Lower lobe of right lung (tissue), 2 donors: ENCODE measurements at regions not wholly inside any gene's neighbourhood (a gene's known extent, or its start where the extent isn't known, plus 50 kb on each side); places are given as distances from the start of the nearest gene placed in this dataset.

Source experiments
- ATAC-seq, 2 donors: fragments of 200-7000 bp; cut with Tn5 transposase; one replicate each; pipeline ENCODE4 v1.9.1; 2020 to 2022; ENCODE audit warnings: mild to moderate bottlenecking in 2 of 2, moderate library complexity in 2 of 2
- DNase-seq: peaks from one replicate; pipeline ENCODE4 v3.0.0-alpha.2; 2020
- H3K27ac ChIP-seq: fragments of 200-600 bp; one replicate; pipeline ENCODE4 v1.8.0; 2022
- H3K27me3 ChIP-seq: fragments of 200-600 bp; one replicate; pipeline ENCODE4 v1.8.0; 2022; ENCODE audit warnings: low read depth
- H3K36me3 ChIP-seq: fragments of 200-600 bp; one replicate; pipeline ENCODE4 v1.8.0; 2022; ENCODE audit warnings: mild to moderate bottlenecking
- H3K4me1 ChIP-seq: fragments of 200-600 bp; one replicate; pipeline ENCODE4 v1.8.0; 2022
- H3K4me3 ChIP-seq: fragments of 200-600 bp; one replicate; pipeline ENCODE4 v1.8.0; 2022; ENCODE audit warnings: mild to moderate bottlenecking
- H3K9me3 ChIP-seq: fragments of 200-600 bp; one replicate; pipeline ENCODE4 v1.8.0; 2022
- CTCF ChIP-seq: fragments of 200-600 bp; IDR thresholded peaks from one replicate; pipeline ENCODE4 v1.8.0; 2022; ENCODE audit warnings: antibody characterized with exemption, mild to moderate bottlenecking
- intact Hi-C: fragments of 100-400 bp; cut with DNase I; formaldehyde crosslinking; loops from one replicate; pipeline ENCODE4 v1.11.0; 2022
- donor health status: DM: no; HTN: yes; CAD: no; lungs with severe emphysema.

GRCh38 chr4:110914791-110915190 is 291.9 kb upstream of the PITX2 start:
- no peaks in the 10 kb centered on the region for H3K4me1 ChIP-seq
- intact Hi-C loops, result no loop called here
- H3K27ac ChIP-seq, result no peak overlapping the region
- no peaks in the 10 kb centered on the region for H3K36me3 ChIP-seq
- H3K4me3 ChIP-seq, result no peak overlapping the region
- ATAC-seq, result no peak
- no peak for TF ChIP-seq CTCF
- H3K27me3 ChIP-seq, result no peaks in the 10 kb centered on the region
- no peak for DNase-seq
- no peaks in the 10 kb centered on the region for H3K9me3 ChIP-seq

- TF ChIP-seq CTCF, result no peak
- DNase-seq (no peak), ATAC-seq (no peak)
- H3K9me3 ChIP-seq, result no peaks in the 10 kb centered on the region
- H3K36me3 ChIP-seq, result no peaks in the 10 kb centered on the region
- no peaks in the 10 kb centered on the region for H3K4me1 ChIP-seq
- no peaks in the 10 kb centered on the region for H3K27me3 ChIP-seq
- H3K4me3 ChIP-seq, result no peak overlapping the region
- intact Hi-C loops, result no loop called here
- no peak overlapping the region for H3K27ac ChIP-seq
Observed at GRCh38 chr4:110915301-110915700, 292.4 kb upstream of the PITX2 start.

DNA sequence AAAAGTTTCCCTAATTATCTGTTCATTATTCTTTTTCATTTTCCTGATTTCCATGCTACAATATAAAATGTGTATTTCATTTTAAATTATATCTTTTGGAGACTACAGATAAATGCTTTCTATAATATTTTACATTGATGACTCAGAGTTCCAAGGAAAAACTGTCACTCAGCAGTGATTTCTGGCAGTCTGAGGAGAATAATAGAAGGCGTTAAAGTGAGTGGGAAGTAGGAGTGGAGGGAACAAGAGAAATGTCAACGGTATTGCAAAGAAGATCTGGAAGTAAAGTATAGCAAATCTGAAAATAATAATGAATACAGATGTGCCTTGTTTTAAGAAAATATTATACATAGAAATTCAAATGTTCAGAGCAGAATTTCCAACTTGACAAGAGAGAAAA is 293.6 kb upstream of the PITX2 start:
- no peak overlapping the region for H3K27ac ChIP-seq
- DNase-seq (no peak), ATAC-seq (no peak)
- no peak for TF ChIP-seq CTCF
- no peaks in the 10 kb centered on the region for H3K4me1 ChIP-seq
- H3K4me3 ChIP-seq, result no peak overlapping the region
- intact Hi-C loops, result no loop called here
- H3K9me3 ChIP-seq, result no peaks in the 10 kb centered on the region
- no peaks in the 10 kb centered on the region for H3K27me3 ChIP-seq
- no peaks in the 10 kb centered on the region for H3K36me3 ChIP-seq

GRCh38 chr4:110917835-110918234 is 295.0 kb upstream of the PITX2 start:
- TF ChIP-seq CTCF, result no peak
- H3K4me3 ChIP-seq, result no peak overlapping the region
- no peaks in the 10 kb centered on the region for H3K4me1 ChIP-seq
- no peaks in the 10 kb centered on the region for H3K36me3 ChIP-seq
- intact Hi-C loops, result no loop called here
- no peak overlapping the region for H3K27ac ChIP-seq
- H3K9me3 ChIP-seq, result no peaks in the 10 kb centered on the region
- H3K27me3 ChIP-seq, result no peaks in the 10 kb centered on the region
- DNase-seq (no peak), ATAC-seq (no peak)

GRCh38 chr4:110920990-110921389 is 298.1 kb upstream of the PITX2 start:
- ATAC-seq (no peak), DNase-seq (no peak)
- no peaks in the 10 kb centered on the region for H3K27me3 ChIP-seq
- H3K4me3 ChIP-seq, result no peak overlapping the region
- no peak for TF ChIP-seq CTCF
- no peak overlapping the region for H3K27ac ChIP-seq
- no peaks in the 10 kb centered on the region for H3K36me3 ChIP-seq
- no peaks in the 10 kb centered on the region for H3K4me1 ChIP-seq
- intact Hi-C loops, result no loop called here
- no peaks in the 10 kb centered on the region for H3K9me3 ChIP-seq

DNA sequence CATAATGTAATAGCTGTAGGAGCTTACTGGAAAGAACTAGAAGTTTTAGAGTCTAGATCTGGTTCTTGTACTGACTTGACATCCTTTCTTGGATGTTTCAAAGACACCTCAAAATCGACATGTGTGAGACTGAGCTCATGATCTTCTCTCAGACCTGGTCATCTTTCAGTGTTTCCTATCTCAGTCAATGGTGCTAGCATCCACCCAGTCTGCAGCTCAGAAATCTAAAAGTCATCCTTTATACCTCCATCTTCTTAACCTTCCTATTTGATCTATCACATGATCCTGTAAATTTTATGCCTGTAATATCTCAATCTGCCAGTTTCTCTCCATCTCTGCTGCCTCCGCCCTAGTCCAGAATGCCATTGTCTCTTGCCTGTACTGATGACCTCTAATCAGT is 301.9 kb upstream of the PITX2 start:
- intact Hi-C loops, result no loop called here
- no peaks in the 10 kb centered on the region for H3K27me3 ChIP-seq
- H3K4me3 ChIP-seq, result no peak overlapping the region
- ATAC-seq, result no peak
- no peaks in the 10 kb centered on the region for H3K9me3 ChIP-seq
- no peaks in the 10 kb centered on the region for H3K36me3 ChIP-seq
- TF ChIP-seq CTCF, result no peak
- no peak for DNase-seq
- H3K4me1 ChIP-seq, result no peaks in the 10 kb centered on the region
- no peak overlapping the region for H3K27ac ChIP-seq
